RCC 7860 (cell line): ENCODE measurements at regions not wholly inside any gene's neighbourhood (a gene's known extent, or its start where the extent isn't known, plus 50 kb on each side); places are given as distances from the start of the nearest gene placed in this dataset.
A peak's percentile ranks its signal among the peaks of the same experiment; 100 is the strongest.

Source experiments
- DNase-seq: peaks from one replicate; pipeline ENCODE4 v3.0.0-alpha.2; 2015; ENCODE audit warnings: low spot score
- FAIRE-seq: peaks from 2 replicates; lab custom pipeline; 2012; peaks lifted over from hg19 to GRCh38; lab: Jason Lieb, UNC

DNA sequence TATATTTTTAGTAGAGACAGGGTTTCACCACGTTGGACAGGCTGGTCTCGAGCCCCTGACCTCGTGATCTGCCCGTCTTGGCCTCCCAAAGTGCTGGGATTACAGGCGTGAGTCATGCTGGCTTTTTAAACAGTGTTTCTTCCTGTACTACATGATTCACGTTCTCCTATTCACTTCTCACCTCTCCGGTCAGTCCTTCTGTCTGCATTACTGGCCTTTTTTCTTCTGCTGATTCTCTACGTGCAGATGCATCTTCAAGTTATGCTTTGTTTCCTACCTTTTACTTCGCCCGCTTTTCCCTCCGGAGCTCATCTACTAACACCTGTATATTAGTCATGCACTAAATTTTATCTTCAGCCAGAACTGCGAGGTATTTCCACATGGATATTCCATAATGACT is 296.2 kb upstream of the FLRT2 start:
- FAIRE-seq: no peak
- peak; percentile 52 for DNase-seq

DNA sequence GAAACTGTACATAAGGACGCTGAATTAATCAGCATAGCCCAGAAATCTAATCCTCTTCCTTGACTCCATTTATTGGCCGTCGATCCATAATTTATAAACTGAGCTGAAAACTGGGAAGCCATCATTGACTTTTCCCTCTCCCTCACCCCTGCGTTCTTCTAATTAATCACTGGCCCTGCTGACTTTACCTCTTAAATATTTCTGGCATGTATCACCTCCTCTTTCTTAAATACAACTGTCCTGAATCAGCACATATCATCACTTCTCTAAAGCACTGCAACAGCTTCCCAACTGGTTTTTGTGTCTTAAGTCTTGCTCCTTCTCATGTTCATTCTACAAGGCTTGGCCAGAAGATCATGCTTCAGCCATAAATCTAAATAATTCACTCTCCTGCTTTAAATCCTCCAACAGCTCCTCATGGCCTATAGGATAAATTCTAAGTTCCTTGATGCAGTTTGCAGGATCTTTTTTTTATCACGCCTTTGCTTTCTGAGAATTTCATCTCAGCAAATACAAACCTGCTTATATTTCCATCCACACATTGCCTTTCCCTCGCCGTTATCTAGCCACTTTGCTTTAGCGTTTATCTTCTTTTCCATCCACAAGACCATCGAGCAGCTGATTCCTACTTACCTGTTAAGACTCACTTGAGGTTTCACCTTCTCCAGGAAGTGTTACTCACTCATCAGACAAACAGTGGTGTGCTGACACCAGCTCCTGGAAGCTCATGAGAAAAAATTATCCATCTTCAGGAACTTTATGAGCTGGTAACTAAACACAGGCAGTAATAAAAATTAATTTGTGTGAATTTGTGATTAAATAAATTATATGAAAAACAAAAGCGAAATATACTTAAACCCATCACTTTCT is 295.6 kb upstream of the FLRT2 start:
- FAIRE-seq (no peak), DNase-seq (peak; percentile 43)

DNA sequence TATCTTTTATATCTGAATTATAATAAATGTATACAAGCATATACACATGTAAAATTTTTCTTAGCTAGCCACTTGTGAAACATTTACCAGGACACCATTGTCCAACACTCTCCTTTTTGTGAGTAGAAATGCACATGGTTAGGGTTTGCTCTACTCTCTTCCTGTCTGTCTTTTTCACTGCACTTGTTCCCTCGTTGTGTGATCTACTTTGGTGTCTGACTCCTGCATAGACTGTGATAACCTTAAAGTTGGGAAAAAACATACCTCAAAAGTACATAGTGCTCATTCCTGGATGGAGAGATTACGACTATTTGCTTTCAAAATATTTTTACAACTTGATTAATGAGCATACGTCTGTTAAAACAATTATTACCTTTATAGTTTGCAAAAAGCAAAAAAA is 294.1 kb upstream of the FLRT2 start:
- no peak for FAIRE-seq
- DNase-seq: no peak

DNA sequence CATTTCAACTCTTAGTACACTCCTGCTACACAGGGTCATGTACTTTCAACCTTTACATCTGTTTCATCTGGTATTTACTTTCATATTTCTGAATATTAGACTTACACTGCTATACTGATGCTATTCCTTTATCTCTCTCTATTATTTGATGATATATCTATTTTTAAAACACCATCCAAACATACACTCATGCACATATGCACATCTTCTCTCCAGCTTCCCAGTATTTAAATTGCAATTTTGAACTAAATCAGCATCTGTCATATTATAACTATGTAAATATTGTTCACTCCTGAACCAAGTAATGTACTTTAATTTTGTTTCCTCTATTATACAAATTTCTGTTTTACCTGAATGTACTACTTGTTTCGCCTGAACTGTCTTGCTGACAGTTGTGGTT is 293.6 kb upstream of the FLRT2 start:
- FAIRE-seq (no peak), DNase-seq (no peak)

DNA sequence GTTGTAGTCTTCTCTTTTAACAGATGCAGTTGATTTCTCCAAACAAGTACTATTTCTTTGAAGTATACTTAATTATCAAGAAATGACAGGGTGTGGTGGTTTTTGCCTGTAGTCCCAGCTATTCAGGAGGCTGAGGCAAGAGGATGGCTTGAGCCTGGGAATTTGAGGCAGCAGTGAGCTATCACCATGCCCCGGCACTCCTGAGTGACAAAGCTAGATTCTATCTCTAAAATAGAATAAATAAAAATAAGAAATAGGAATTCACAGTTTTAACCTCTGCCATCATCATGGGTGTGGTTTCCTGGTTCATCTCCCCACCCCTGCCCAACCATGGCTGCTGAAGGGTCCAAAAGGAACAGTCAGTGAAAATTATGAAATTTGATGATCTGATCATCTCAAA is 290.2 kb upstream of the FLRT2 start:
- DNase-seq: no peak
- FAIRE-seq: no peak

DNA sequence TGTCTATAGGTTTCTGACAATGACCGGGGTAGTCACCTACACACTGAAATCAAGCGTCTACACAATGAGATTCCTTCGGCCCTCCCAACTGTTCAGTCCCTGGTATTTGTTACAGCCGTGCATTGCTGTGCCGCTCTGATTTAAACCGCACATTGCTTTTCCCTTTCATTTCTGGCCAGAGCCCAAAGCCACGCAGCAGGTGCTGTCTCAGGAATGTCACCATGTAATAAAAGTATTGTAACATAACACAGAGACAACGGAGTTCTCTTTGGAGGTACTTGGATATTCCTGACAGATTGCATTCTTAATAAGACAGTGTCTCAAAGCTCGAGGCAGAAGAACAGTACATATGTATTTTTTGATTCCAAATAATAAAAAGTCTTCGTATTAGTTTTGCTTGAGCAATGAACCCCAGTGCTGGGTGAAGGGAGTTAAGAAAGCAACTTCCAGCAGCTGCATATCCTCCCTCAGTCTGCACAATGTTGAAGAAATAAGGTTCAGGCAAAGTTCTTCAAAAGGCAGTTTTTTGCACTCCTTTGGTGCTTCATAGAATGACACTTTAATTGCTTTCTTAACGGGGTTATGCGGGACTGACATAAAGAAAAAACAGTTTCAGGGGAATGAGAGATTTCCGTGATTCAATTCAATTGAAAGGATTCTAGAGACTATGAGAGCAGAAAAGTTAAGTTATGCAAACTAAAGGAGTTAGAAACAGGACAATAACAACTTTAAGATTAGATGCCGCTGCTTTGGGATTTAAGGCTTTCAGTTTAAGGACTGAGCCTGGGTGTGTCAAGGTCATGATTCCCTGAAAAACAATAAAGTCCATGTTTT is 288.7 kb upstream of the FLRT2 start:
- DNase-seq: no peak
- no peak for FAIRE-seq

DNA sequence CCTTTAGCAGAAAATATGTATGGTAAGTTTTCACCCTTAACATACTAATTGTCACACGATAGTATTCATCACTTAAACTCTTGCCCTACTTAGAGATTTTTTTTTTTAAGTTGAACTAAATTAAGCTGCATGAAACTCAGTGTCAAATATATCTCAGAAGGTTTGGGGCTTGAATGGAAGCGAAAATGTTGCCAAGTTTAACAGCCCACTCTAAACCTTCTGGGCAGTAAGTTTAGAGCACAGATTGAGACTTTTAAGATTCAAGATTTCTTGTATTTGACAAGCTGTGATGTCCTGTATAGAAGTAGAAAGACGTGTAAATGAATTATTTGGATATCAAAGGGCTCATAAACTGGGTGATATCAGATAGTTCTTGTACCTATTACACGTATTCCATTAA is 287.3 kb upstream of the FLRT2 start:
- DNase-seq (no peak), FAIRE-seq (no peak)

DNA sequence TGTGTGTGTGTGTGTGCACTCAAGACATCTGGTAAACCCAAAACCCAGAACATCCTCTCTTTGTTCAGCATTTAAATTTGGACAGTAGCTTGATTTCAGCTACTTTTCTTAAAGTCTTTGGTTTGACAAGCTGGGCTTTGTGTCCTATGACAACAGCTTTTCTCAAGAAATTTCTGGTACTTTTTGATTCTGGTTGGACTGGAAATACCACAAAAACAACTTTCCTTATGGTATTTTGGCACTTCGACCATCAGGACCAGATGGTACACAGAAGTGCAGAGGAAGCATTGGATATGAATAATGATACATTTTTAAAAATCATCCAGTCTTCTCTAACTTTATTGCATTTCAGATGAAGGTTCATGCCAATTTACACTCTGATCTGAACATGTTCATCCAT is 286.6 kb upstream of the FLRT2 start:
- DNase-seq (no peak), FAIRE-seq (no peak)

DNA sequence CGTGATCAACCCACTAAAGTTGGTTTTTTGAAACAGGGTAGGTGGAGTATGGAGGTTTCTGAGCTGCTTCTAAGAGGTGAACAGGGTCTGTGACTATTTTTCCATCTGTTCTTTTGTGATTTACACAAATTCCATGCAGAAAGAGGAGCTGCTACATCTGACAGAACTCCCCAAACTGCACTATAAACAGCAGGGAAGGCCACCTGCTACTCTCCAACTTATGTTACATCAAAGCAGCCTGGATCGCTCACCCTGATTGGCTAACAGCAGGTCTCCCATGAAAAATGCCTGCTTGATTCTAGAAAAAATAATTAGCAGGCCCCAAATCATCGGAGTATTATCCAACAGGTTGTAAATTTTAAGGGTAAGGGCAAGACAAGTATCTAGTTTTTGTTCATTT is 282.9 kb upstream of the FLRT2 start:
- DNase-seq (no peak), FAIRE-seq (no peak)

DNA sequence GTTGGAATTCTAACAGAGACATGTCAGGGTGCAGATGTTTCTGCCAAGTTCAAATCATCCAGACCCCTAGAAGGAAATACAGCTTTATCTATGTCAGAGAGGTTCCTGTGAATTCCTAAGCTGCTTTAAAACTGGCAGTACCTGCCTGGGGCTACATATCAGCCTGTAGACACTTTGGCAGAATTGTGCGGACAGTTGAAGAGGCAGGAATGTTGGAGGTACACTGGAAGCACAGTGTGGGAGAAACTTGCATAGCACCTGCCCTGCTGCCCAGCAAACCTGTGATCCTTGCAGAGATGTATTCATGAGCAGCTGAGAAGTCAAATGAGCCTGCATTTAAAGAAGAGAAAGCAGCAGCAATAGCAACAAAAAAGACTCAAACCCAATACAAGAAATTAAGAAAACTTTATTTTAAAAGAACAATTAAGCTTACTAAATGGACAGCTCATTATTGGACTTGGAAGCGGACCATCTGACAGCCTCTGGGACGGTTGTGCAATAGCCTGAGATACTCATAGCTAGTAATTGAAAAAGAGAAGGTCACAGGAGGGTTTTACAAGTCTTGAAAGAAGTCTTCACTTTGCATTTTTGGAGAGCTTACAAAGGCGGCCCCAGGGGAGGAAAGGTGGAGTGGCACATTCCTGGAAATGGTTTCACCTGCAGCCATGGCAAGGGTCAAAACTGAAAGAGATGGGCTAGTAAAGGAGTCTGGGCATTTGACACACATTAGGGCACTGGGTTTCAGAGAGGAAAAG is 280.9 kb upstream of the FLRT2 start:
- FAIRE-seq: no peak
- DNase-seq: no peak

DNA sequence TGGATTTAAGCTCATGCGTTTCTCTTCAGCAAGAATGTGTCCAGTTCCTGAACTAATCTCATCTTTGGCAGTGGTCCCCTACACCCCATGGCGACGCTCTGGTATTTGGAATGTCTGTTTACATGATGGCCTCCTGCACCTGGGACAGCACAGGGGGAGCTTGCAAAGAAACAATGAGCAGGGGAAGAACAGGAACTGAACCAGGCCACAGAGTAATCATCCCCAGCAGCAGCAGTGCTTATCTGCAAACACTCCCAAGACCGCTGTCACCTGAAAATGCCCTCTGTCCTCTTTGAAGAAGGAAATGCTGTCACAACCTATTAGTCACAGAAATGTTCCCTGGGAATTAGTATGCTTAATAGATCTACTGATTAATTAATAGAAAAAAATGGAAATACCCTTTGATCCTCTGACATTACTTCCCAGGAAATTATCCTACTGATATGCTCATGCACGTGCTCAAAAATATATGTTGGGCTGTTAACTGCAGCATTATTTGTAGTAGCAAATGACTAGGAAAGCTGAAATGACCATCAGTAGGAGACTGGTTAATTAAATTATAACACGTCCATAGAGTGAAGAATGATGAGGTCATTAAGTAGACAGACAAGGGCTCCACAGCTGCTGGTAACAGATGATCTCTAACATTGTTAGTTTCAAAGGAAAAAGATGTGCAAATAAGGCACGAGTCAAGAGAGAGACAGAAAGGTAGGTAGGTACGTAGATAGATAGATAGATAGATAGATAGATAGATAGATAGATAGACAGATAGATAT is 279.3 kb upstream of the FLRT2 start:
- no peak for DNase-seq
- FAIRE-seq: no peak

DNA sequence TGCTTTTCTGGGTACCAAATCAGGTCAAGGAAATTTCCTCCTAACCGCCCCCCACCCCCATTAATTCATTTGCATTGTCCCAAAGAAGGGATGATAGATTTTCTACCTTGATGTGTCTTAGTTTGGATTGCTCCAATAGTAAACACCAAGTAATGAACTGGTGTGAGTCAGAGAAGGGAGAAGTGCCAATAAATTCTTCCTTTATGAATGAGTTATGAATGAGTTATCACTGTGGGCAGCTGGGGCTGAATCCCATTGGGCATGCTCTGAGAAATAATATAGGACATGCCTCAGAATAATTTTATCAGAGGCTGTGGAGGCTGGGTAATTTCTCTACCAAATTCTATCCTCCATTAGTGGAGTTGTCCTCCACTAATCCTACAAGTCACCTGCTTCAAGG is 277.9 kb upstream of the FLRT2 start:
- peak; percentile 4 for DNase-seq
- no peak for FAIRE-seq

DNA sequence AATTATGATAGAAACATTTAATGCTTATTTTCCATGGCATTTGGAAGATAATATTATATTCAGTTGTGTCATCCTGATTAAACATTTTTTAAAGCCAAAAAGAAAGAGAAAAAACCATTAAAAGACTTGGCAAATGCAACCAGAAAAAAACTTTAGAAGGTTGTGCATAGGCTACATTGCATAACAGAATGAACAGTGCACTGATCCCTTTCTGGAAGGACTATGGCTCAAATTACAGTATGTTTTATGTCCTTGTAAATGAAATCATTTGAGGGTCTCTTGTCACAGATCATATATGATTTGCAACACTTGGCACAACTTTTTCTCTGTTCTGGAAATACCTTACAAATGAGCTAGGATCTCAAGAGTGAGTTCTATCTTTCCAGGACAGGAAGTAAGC is 275.2 kb upstream of the FLRT2 start:
- FAIRE-seq (no peak), DNase-seq (no peak)

DNA sequence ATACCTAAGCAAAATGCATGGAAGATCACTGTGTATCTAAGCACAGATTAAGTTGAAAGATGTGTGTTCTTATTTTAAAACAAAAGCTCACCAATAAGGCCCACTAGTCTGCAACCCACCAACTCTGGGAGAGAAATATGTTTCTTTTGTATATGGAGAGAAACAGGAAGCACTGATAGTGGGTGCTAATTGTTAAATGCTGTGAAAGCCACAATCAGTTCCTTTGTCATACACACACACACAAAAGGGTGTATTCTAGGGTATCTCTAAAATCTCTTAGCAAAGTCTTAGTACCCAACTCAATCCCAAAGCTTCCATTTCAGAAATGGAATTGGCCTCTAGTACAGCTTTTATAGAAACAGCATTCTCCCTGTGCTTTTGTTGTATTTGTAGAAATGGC is 272.7 kb upstream of the FLRT2 start:
- DNase-seq: no peak
- no peak for FAIRE-seq

DNA sequence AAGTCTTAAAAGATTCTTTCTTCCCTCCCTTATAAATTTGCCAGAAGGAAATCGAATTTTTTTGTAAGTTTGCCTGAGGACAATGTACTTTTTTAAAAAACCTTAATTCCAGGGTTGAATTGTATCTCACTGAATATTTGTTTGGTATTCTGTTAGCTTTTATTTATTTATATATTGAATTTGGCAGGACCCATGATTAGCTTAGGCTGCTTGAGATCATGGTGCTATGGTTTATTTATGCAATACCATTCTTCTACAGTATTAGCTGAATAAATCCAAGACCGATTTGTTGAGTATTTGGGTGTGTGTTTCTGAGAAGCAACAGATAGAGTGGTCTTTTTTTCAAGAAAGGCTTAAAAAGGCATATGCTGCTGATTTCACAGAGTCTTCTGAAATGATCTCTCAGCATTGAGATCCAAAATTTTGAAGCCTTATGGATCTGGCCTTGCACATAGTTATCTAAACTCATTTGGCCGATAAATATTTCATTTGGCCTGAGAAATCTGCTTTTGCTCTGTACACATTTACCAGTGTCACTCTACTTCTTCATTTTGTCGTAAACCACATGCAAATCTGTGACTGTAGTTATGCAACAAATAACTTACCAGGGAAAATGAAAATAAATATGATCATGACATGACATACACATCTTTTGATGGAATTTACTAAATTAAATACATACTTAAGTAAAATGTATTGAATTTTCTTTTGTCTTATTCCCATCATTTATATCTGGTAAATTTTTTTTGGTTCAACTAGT is 265.8 kb upstream of the FLRT2 start:
- DNase-seq: no peak
- no peak for FAIRE-seq

DNA sequence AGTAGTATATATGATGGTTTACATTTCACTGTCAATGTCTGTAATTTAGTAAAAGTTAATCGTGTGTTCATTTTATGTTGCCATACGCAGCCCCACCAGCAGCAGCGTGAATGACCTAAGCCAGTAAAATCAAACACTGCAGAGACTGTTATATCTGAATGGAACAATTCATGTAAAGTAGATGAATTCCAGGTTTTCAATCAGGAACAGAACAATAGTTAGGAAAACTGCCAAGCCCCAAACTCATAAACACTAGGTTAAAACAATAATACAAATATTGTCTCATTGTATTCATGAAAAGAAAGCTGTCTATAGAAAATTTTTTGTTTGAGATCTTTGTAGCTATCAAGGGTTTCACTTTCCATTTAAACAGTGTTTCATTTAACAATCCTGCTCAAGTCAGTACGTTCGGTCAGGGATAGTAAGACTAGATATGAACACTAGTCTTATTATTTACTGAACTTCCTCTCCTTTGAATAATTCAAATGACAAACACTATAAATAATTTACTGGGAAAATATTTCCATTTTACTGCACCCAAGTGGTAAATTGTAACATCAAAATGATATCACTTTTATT is 256.8 kb upstream of the FLRT2 start:
- DNase-seq (no peak), FAIRE-seq (no peak)

DNA sequence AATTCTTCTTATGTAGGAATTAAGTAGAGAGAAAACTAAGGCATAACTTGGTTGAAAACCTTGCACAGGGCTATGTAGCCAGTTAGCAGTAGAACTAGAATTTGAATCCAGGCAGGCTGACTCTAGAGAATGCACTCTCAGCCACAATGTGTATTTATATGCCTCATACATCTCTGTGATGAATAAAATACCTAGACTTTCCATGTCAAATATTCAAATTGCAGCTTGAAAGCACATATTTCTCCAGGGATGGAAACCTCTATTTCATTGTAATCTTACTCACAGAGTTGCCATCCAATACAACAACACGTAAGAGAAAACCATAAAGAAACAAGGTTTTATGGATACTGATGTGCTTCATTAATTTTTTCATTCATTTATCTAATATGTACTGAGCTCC is 256.0 kb upstream of the FLRT2 start:
- no peak for FAIRE-seq
- DNase-seq: no peak

DNA sequence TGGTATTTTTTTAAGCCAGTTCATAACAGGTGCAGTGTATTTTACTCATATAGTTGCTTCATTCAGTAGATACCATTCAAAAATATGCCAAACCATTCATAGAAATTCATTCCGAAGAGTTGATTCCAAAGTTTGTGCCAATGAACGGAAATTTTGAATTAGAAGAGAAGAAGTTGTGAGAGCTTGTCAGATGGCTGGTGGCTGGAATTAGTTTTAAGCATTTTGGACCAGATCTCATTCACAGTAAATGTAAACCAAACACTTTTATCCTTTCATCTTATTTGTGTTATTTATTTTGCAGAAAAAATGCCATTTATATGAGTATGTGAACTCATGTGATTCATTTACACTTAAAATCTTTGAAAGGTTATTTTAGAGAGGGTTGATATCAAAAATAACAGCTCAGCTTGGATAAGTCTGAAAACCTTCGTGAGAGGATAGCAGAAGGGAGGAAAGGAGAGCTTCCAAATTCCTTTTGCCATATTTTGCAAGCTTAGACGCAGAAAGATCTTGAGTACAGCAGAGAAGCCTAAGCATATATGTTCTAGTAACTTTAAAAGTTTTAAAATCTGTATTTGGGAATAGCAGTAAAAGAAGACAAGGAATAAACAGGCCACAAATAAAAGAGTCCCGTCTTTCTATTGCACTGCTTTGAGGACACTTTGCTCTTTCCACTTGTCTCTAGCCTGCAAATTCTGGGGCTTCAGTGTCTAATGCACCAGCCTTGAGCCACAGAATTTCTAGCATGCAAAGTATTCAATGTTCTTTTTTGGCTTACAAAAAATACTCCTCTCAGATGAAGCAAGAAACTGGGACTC is 253.6 kb upstream of the FLRT2 start:
- FAIRE-seq: no peak
- DNase-seq: no peak

DNA sequence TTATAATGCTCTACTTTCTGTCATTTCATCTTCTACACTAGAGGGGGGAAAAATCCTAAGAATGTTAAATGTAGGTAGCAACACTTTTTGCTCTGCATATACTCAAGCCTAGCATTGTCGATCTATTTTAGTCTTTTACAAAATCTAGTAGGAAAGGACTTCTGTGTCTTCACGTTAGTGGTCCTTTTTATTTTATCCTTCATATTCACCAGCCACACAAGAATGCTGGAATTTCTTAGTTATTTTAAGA is 253.0 kb upstream of the FLRT2 start:
- no peak for FAIRE-seq
- no peak for DNase-seq
